ENCODE measurements at regions not wholly inside any gene's neighbourhood (a gene's known extent, or its start where the extent isn't known, plus 50 kb on each side); places are given as distances from the start of the nearest gene placed in this dataset.

- H3K79me2 ChIP-seq (ENCODE audit: insufficient read depth, low read depth), result no peaks in the 10 kb centered on the region
- no peak overlapping the region for H3K4me2 ChIP-seq
- H3K36me3 ChIP-seq (ENCODE audit: insufficient read depth), result no peaks in the 10 kb centered on the region
- no peaks in the 10 kb centered on the region for H3K4me1 ChIP-seq (ENCODE audit: low read depth, poor library complexity, severe bottlenecking)
- no peak overlapping the region for H3K4me3 ChIP-seq (IDR thresholded peaks at IDR 0.05; ENCODE audit: insufficient read depth, low read depth, low read length)
- no peak overlapping the region for H3K27ac ChIP-seq
- H3K9ac ChIP-seq, result no peak overlapping the region
- no peaks in the 10 kb centered on the region for H3K27me3 ChIP-seq (ENCODE audit: insufficient read depth, low read depth)
- TF ChIP-seq CTCF (conservative IDR thresholded peaks at IDR 0.05; ENCODE audit: low read depth, low read length), result no peak
- no peaks in the 10 kb centered on the region for H4K20me1 ChIP-seq (ENCODE audit: insufficient read depth)
- no peak overlapping the region for H2AFZ ChIP-seq (ENCODE audit: low read depth)
These were observed 401.8 kb upstream of the FAT3 start for GRCh38 chr11:91822805-91823204.

GRCh38 chr11:91820709-91821108 lies 403.9 kb upstream of the FAT3 start:
- Histone ChIP-seq H2AFZ (ENCODE audit: low read depth) (no peak overlapping the region), H3K36me3 (ENCODE audit: insufficient read depth) (no peaks in the 10 kb centered on the region), H3K79me2 (ENCODE audit: insufficient read depth, low read depth) (no peaks in the 10 kb centered on the region), H3K4me1 (ENCODE audit: low read depth, poor library complexity, severe bottlenecking) (no peaks in the 10 kb centered on the region), H3K9ac (no peak overlapping the region), H3K4me3 (IDR thresholded peaks at IDR 0.05; ENCODE audit: insufficient read depth, low read depth, low read length) (no peak overlapping the region), H3K27me3 (ENCODE audit: insufficient read depth, low read depth) (no peaks in the 10 kb centered on the region), H3K27ac (no peak overlapping the region), H4K20me1 (ENCODE audit: insufficient read depth) (no peaks in the 10 kb centered on the region), H3K4me2 (no peak overlapping the region)
- TF ChIP-seq CTCF (conservative IDR thresholded peaks at IDR 0.05; ENCODE audit: low read depth, low read length), result no peak

GRCh38 chr11:91819777-91820176 lies 404.8 kb upstream of the FAT3 start:
- Histone ChIP-seq H3K27me3 (ENCODE audit: insufficient read depth, low read depth) (no peaks in the 10 kb centered on the region), H3K4me1 (ENCODE audit: low read depth, poor library complexity, severe bottlenecking) (no peaks in the 10 kb centered on the region), H3K36me3 (ENCODE audit: insufficient read depth) (no peaks in the 10 kb centered on the region), H3K27ac (no peak overlapping the region), H3K4me3 (IDR thresholded peaks at IDR 0.05; ENCODE audit: insufficient read depth, low read depth, low read length) (no peak overlapping the region), H3K9ac (no peak overlapping the region), H3K79me2 (ENCODE audit: insufficient read depth, low read depth) (no peaks in the 10 kb centered on the region), H3K4me2 (no peak overlapping the region), H4K20me1 (ENCODE audit: insufficient read depth) (no peaks in the 10 kb centered on the region), H2AFZ (ENCODE audit: low read depth) (no peak overlapping the region)
- TF ChIP-seq CTCF (conservative IDR thresholded peaks at IDR 0.05; ENCODE audit: low read depth, low read length), result no peak

GRCh38 chr11:91819195-91819594 lies 405.4 kb upstream of the FAT3 start:
- no peaks in the 10 kb centered on the region for H3K36me3 ChIP-seq (ENCODE audit: insufficient read depth)
- no peaks in the 10 kb centered on the region for H3K4me1 ChIP-seq (ENCODE audit: low read depth, poor library complexity, severe bottlenecking)
- H3K79me2 ChIP-seq (ENCODE audit: insufficient read depth, low read depth), result no peaks in the 10 kb centered on the region
- no peaks in the 10 kb centered on the region for H4K20me1 ChIP-seq (ENCODE audit: insufficient read depth)
- no peaks in the 10 kb centered on the region for H3K27me3 ChIP-seq (ENCODE audit: insufficient read depth, low read depth)
- no peak for TF ChIP-seq CTCF (conservative IDR thresholded peaks at IDR 0.05; ENCODE audit: low read depth, low read length)
- H3K27ac ChIP-seq, result no peak overlapping the region
- H3K4me3 ChIP-seq (IDR thresholded peaks at IDR 0.05; ENCODE audit: insufficient read depth, low read depth, low read length), result no peak overlapping the region
- no peak overlapping the region for H3K4me2 ChIP-seq
- no peak overlapping the region for H3K9ac ChIP-seq
- no peak overlapping the region for H2AFZ ChIP-seq (ENCODE audit: low read depth)

- no peak overlapping the region for H3K4me3 ChIP-seq (IDR thresholded peaks at IDR 0.05; ENCODE audit: insufficient read depth, low read depth, low read length)
- no peaks in the 10 kb centered on the region for H3K36me3 ChIP-seq (ENCODE audit: insufficient read depth)
- no peak overlapping the region for H3K27ac ChIP-seq
- H3K27me3 ChIP-seq (ENCODE audit: insufficient read depth, low read depth), result no peaks in the 10 kb centered on the region
- H3K4me1 ChIP-seq (ENCODE audit: low read depth, poor library complexity, severe bottlenecking), result no peaks in the 10 kb centered on the region
- TF ChIP-seq CTCF (conservative IDR thresholded peaks at IDR 0.05; ENCODE audit: low read depth, low read length), result no peak
- no peak overlapping the region for H2AFZ ChIP-seq (ENCODE audit: low read depth)
- no peak overlapping the region for H3K9ac ChIP-seq
- H3K79me2 ChIP-seq (ENCODE audit: insufficient read depth, low read depth), result no peaks in the 10 kb centered on the region
- H3K4me2 ChIP-seq, result no peak overlapping the region
- H4K20me1 ChIP-seq (ENCODE audit: insufficient read depth), result no peaks in the 10 kb centered on the region
These were observed 406.6 kb upstream of the FAT3 start for GRCh38 chr11:91817996-91818395.
